ENCODE measurements at regions not wholly inside any gene's neighbourhood (a gene's known extent, or its start where the extent isn't known, plus 50 kb on each side); places are given as distances from the start of the nearest gene placed in this dataset.
"Not testable (repeated sequence)": the region's sequence is repeated elsewhere in the genome, so short reads cannot be mapped to it uniquely, and the experiment has no call there.

DNA sequence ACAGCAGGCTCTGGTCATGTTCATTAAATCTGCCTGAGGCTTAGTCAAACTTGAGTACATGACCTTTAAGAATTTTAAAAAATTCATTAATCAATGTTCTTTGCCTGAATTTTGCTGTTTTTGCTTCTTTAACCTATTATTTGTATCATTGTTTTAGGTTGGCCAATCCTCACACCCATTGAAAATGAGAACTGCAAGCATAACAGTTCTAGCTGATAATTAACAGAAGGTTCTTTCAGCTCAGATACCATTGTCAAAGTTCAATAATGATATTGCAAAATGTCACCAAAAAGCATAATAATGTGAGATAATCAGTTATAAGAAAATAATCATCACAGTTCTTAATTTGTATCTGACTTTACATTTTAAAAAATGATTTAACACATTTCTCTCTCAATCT lies 583.1 kb downstream of the TFAP2A start:
- DNase-seq (ENCODE audit: low spot score) = no peak

GRCh38 chr6:9830808-9831207 lies 584.1 kb downstream of the TFAP2A start:
- no peak for DNase-seq (ENCODE audit: low spot score)

GRCh38 chr6:9825526-9825925 lies 589.3 kb downstream of the TFAP2A start:
- no peak for DNase-seq (ENCODE audit: low spot score)

- DNase-seq (ENCODE audit: low spot score) = not testable (repeated sequence)
Observed at GRCh38 chr6:9810727-9811126, 604.1 kb downstream of the TFAP2A start.

GRCh38 chr6:9810286-9810685 lies 604.6 kb downstream of the TFAP2A start:
- DNase-seq (ENCODE audit: low spot score) = no peak

DNA sequence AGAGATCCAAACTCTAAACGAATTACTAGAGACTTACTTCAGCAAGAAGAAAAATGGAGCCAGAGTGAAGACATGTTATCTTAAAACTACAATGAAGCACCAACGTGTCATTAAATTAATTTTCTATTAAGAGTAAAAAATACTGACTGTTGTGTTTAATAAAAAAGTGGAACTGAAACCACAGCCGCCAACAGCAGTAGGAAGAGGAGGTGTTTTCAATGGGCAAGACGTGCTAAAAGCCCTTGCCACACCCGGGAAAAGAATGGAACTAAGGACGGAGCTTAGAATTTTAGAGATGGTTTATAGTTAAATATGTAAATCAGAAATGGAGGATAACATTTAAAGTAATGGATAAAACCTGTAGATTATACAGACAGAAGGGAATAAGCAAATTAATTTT lies 608.7 kb downstream of the TFAP2A start:
- DNase-seq (ENCODE audit: low spot score) = no peak

GRCh38 chr6:9801249-9801754 lies 613.6 kb downstream of the TFAP2A start:
- DNase-seq (ENCODE audit: low spot score) = no peak

GRCh38 chr6:9799582-9799981 lies 615.3 kb downstream of the TFAP2A start:
- no peak for DNase-seq (ENCODE audit: low spot score)

GRCh38 chr6:9796827-9797226 lies 618.0 kb downstream of the TFAP2A start:
- DNase-seq (ENCODE audit: low spot score) = no peak

- no peak for DNase-seq (ENCODE audit: low spot score)
Observed at GRCh38 chr6:9795880-9796279, 619.0 kb downstream of the TFAP2A start.

DNA sequence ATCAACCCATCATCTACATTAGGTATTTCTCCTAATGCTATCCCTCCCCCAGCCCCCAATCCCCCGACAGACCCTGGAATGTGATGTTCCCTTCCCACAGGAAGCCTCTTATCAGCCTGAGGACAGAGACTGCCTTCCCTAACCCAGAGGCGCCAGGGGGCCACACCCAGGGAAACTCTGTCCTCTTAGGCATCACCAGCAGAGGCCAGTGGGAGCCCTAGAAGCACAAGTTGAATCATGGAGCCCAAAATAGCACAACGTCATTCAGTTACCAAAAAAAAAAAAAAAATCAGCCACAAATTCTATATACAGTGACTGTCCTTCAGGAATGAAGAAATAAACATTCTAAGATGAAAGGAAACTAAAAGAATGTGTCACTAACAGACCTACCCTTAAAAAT lies 625.7 kb downstream of the TFAP2A start:
- no peak for DNase-seq (ENCODE audit: low spot score)

DNA sequence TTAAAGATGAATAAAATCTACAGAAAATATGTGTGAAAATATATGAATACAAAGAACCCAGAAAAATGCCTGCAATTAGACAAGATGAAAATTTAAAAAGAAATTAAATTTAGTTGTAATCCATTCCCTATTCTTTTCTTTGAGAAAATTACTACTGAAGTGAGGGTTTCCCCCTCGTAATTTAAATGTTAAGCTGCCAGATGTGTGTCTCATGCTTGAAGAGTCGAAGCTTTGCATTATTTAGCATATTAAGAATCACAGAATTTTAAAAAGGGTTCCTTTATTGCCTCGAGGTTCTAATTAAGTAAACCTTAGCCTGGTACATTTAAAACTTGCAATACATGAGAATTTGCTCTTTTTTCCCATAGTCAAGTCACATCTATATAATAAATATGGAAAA lies 630.1 kb downstream of the TFAP2A start:
- DNase-seq (ENCODE audit: low spot score) = no peak

DNA sequence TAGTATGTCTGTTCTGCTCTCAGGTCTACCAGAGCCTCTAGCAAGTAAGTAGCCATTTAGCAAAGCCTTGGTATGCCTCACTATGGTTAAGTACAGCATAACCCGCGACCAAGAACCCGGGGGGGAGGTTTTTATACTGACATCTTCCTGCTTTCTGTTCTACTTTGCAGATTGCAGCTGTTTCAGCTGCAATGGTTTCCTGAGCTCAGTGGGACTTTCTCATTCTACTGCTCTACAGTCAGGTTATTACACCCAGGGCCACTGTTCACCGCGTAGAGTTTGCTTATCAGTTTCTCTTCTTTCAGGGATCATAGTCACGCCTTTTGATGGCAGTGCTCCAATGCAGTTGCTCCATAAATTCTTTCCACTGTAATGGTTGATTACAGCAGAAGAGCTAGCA lies 631.3 kb downstream of the TFAP2A start:
- DNase-seq (ENCODE audit: low spot score) = no peak

DNA sequence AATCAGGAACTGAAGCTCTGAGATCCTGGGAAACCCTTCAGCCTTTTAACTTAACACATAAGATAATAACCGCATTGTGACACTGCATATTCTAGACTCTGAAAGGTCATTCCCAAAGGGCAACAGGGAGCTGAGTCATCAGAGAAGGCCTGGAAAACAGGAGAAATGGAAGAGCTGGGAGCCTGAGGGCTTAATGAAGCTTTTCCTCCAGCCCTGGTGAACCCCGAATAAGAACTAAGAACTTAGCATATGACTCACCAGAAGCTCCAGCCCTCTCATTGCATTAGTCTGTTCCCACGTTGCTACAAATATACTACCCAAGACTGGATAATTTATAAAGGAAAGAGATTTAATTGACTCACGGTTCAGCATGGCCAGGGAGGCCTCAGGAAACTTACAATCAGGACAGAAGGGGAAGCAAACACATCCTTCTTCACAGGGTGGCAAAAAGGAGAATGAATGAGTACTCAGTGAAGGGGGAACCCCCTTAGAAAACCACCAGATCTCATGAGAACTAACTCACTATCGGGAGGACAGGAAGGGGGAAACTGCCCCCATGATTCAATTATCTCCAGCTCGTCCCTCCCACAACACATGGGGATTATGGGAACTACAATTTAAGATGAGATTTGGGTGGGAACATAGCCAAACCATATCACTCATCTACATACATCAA lies 648.5 kb downstream of the TFAP2A start:
- DNase-seq (ENCODE audit: low spot score) = no peak

DNA sequence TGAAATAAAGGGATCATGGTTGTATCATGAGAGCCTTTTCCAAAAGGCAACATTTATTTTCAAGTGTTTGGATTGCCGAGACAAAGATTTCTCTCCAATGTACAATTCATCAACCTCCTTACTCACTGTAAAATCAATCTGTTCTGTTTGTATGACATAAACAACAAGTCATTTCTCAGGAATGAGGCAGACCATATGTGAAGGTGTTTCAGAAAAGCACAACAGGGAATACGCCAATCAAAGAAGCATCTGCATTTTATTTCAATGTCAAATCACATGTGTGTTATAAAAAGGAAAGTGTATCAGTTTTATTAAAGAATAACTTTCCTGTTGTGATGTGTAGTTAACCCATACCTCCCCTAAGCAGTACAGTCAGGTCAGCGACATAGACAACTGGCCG lies 653.7 kb downstream of the TFAP2A start:
- DNase-seq (ENCODE audit: low spot score) = no peak

- no peak for DNase-seq (ENCODE audit: low spot score)
Observed at GRCh38 chr6:9754515-9754914, 660.4 kb downstream of the TFAP2A start.

- no peak for DNase-seq (ENCODE audit: low spot score)
Observed at GRCh38 chr6:9745966-9746365, 668.9 kb downstream of the TFAP2A start.

GRCh38 chr6:9745476-9745875 lies 669.4 kb downstream of the TFAP2A start:
- DNase-seq (ENCODE audit: low spot score) = no peak

- no peak for DNase-seq (ENCODE audit: low spot score)
Observed at GRCh38 chr6:9744119-9744518, 670.8 kb downstream of the TFAP2A start.

DNA sequence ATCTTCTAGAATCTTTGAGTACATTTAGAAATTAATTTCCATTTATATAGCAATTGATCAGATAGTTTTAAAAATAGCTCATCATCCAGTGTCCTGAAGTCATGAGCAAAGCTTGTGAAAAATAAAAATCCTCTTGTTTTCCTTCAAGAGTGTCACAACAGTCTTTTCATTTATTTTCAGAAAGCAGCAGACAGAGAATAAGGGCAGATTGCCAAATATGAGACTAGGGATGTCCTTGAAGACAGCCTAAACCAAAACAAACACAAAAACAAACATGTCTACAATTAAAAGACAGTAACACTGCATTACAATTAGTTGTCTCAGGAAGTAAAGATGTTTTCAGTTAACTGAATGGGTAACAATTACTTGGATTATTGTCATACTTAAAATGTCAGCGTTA lies 682.8 kb downstream of the TFAP2A start:
- no peak for DNase-seq (ENCODE audit: low spot score)

- DNase-seq (ENCODE audit: low spot score) = not testable (repeated sequence)
Observed at GRCh38 chr6:9725776-9726175, 689.1 kb downstream of the TFAP2A start.

DNA sequence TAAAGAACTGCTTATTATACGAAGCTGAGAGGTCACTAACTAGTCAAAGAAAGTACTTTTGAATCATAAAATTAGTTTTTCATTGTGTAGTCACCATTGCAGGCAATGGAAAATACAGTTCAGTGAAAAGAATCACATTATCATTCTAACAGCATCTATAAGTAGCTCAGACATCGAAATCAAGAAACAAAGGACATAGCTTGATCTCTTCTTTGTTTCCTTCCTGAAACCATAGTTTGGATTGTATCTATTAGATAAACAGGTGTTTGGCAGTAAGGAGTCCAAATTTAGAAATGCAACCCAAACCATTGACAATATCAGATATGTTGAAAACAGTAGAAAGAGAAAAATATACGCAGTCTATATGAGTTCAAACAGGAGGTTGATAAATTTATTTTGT lies 697.3 kb downstream of the TFAP2A start:
- DNase-seq (ENCODE audit: low spot score) = no peak

DNA sequence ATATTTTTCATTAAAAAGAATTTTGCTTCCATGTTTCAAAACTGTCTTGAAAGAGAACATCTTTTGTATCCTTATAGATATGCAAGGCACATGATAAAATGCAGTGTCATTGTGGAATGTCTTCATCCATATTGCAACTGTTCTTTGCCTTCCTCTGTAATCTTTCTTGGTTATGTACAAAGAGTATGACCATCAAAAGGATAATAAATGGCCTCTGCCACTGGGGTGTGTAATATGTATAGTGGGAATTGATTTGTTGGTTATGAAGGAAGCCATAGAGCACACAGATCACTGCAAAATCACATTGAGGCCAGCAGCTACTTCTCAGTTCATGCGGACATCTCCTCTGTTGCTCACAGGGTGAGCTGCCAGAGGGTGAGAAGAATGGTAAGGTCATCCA lies 703.5 kb downstream of the TFAP2A start:
- DNase-seq (ENCODE audit: low spot score) = no peak

GRCh38 chr6:9710574-9710973 lies 704.3 kb downstream of the TFAP2A start:
- DNase-seq (ENCODE audit: low spot score) = no peak
